ENCODE measurements at regions not wholly inside any gene's neighbourhood (a gene's known extent, or its start where the extent isn't known, plus 50 kb on each side); places are given as distances from the start of the nearest gene placed in this dataset.
A peak's percentile ranks its signal among the peaks of the same experiment; 100 is the strongest.

- peak; percentile 33 for DNase-seq
Observed at GRCh38 chr2:217685255-217685605, 317.6 kb downstream of the TNS1 start.

GRCh38 chr2:217684431-217685254 lies 318.2 kb downstream of the TNS1 start:
- no peak for DNase-seq

- no peak for DNase-seq
Observed at GRCh38 chr2:217683106-217683870, 319.5 kb downstream of the TNS1 start.

- no peak for DNase-seq
Observed at GRCh38 chr2:217681791-217682190, 321.0 kb downstream of the TNS1 start.

GRCh38 chr2:217680381-217680780 lies 322.4 kb downstream of the TNS1 start:
- DNase-seq, result no peak

GRCh38 chr2:217673627-217674026 lies 329.2 kb downstream of the TNS1 start:
- DNase-seq, result no peak

GRCh38 chr2:217672472-217672871 lies 330.3 kb downstream of the TNS1 start:
- no peak for DNase-seq

GRCh38 chr2:217671871-217672270 lies 330.9 kb downstream of the TNS1 start:
- no peak for DNase-seq

GRCh38 chr2:217671075-217671474 lies 331.7 kb downstream of the TNS1 start:
- DNase-seq, result no peak

- DNase-seq, result no peak
Observed at GRCh38 chr2:217669831-217670230, 333.0 kb downstream of the TNS1 start.

GRCh38 chr2:217667512-217667911 lies 335.3 kb downstream of the TNS1 start:
- no peak for DNase-seq

- no peak for DNase-seq
Observed at GRCh38 chr2:217667035-217667434, 335.8 kb downstream of the TNS1 start.

GRCh38 chr2:217666338-217666737 lies 336.5 kb downstream of the TNS1 start:
- DNase-seq, result no peak

- no peak for DNase-seq
Observed at GRCh38 chr2:217664761-217665160, 338.0 kb downstream of the TNS1 start.

- no peak for DNase-seq
Observed at GRCh38 chr2:217662984-217663602, 339.7 kb downstream of the TNS1 start.

GRCh38 chr2:217661378-217661777 lies 341.4 kb downstream of the TNS1 start:
- DNase-seq, result no peak

- no peak for DNase-seq
Observed at GRCh38 chr2:217660423-217660822, 342.4 kb downstream of the TNS1 start.

GRCh38 chr2:217658806-217659205 lies 344.0 kb downstream of the TNS1 start:
- DNase-seq, result no peak

GRCh38 chr2:217657252-217657651 lies 345.5 kb downstream of the TNS1 start:
- DNase-seq, result no peak

- no peak for DNase-seq
Observed at GRCh38 chr2:217656316-217656715, 346.5 kb downstream of the TNS1 start.

GRCh38 chr2:217655651-217656050 lies 347.1 kb downstream of the TNS1 start:
- DNase-seq, result no peak

GRCh38 chr2:217654168-217654567 lies 348.6 kb downstream of the TNS1 start:
- DNase-seq, result no peak

GRCh38 chr2:217652761-217653639 lies 349.8 kb downstream of the TNS1 start:
- no peak for DNase-seq
